Left forelimb (tissue), 1 donor: ENCODE measurements at regions not wholly inside any gene's neighbourhood (a gene's known extent, or its start where the extent isn't known, plus 50 kb on each side); places are given as distances from the start of the nearest gene placed in this dataset.
"Not testable (repeated sequence)": the region's sequence is repeated elsewhere in the genome, so short reads cannot be mapped to it uniquely, and the experiment has no call there.

Experiments
- DNase-seq: peaks from one replicate; pipeline ENCODE4 v3.0.0-alpha.2; 2018; ENCODE audit warnings: low spot score

DNA sequence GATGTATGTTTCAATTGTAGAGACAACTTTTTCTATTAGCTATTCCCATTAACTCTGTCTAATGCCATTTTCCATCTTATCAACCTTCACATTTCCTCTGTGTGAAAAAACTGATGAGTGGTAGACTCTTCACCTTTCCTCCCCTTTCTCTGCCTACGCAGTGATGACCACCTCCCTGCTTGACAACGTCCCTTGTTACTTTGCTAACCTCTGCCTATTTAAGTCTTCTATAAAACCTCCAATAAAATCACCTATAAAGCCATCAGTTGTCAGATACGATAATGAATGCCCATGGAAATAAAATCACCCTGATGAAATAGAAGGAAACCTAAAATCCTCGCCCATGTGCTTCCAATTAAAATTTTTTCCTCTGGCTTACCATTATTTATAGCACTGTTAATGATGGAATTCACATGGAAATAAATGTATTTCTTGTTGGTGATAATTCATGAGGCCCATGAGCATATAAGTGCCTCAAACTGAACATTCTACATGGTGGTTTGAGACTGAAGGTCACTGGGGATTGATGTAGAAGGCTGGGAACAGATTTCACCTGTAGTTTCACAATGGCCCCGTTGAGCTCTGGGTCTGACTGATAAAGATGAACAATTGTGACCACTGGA is 1454.0 kb upstream of the SEL1L start:
- DNase-seq: no peak

GRCh38 chr14:82994547-82994946 is 1460.9 kb upstream of the SEL1L start:
- DNase-seq: not testable (repeated sequence)

- DNase-seq: no peak
These were observed 1466.1 kb upstream of the SEL1L start for GRCh38 chr14:82999802-83000201.

GRCh38 chr14:83004456-83005006 is 1470.9 kb upstream of the SEL1L start:
- DNase-seq: no peak

DNA sequence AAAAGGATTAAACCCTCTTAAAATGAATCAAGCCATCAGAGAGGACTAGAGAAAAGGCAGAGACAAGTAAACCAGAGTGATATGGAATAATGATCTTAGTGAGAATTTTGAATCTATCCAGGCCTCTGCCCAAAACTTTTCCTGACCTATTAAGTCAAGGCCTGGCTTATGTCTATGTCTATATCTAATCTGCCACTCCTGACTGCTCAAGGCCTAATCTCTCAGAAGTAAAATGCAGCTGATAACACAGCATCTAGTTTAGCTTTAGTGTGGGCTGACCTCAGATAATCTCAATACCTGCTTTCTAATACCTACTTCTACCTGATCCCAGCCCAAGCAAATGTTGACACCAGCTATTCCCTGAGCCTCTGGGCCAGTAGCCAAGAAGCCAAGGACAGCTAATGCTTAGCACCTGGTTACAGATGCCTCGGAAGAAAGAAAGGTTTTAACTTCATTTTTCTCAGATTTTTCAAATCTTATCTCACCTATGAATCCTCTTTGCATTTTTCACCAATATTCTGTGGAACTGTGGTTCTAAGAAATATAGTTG is 1472.5 kb upstream of the SEL1L start:
- DNase-seq: no peak

- not testable (repeated sequence) for DNase-seq
These were observed 1473.4 kb upstream of the SEL1L start for GRCh38 chr14:83007052-83007451.

GRCh38 chr14:83007641-83008225 is 1474.1 kb upstream of the SEL1L start:
- DNase-seq: no peak

GRCh38 chr14:83017296-83017695 is 1483.6 kb upstream of the SEL1L start:
- DNase-seq: no peak

DNA sequence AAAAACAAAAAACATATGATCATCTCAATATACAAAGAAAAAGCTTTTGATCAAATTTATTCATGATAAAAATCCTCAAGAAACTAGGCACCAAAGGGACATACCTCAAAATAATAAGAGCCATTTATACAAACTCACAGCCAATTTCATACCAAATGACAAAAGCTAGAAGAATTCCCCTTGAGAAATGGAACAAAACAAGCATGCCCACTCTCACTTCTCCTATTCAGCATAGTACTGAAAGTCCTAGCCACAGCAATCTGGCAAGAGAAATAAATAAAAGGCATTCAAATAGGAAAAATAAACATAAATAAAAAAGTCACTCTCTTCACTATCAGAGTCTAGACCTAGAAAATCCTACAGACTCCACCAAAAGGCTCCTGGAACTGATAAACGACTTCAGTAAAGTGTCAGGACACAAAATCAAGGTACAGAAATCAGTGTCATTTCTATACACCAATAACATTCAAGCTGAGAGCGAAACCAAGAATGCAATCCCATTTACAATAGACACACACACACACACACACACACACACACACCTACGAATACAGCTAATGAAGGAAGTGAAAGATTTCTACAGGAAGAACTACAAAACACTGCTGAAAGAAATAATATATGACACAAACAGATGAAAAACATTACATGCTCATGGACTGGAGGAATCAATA is 1486.2 kb upstream of the SEL1L start:
- DNase-seq: no peak

DNA sequence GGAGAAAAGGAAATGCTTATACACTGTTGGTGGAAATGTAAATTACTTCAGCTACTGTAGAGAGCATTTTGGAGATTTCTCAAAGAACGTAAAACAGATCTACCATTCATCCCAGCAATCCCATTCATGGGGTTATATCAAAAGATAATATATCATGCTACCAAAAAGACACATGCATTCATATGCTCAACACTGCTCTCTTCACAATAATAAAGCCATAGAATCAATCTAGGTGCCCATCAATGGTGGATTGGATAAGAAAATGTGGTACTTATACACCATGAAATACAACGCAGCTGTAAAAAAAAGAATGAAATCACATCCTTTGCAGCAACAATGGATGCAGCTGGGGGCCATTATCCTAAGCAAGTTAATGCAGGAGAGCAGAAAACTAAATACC is 1487.7 kb upstream of the SEL1L start:
- DNase-seq: no peak

GRCh38 chr14:83023369-83023768 is 1489.7 kb upstream of the SEL1L start:
- no peak for DNase-seq

GRCh38 chr14:83041224-83041623 is 1507.6 kb upstream of the SEL1L start:
- DNase-seq: no peak

GRCh38 chr14:83042858-83043257 is 1509.2 kb upstream of the SEL1L start:
- no peak for DNase-seq

DNA sequence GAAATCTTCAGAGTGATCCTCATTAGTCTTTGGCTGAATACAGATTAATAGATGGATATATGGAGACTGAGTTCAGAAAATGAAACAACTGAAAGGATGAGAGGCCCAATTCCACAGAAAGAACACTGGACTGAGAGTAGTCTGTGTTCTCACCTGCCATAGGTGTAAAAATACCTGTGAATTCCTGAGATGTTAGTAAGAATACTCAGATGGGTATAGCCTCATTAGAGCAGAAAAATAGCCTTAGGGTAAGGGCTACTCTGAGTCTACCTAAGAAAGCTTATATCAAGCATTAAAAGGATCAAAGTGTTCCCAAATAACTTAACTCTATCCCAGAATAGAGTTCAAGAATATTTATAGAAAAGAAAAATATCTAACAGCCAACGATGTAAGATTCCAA is 1510.3 kb upstream of the SEL1L start:
- no peak for DNase-seq

DNA sequence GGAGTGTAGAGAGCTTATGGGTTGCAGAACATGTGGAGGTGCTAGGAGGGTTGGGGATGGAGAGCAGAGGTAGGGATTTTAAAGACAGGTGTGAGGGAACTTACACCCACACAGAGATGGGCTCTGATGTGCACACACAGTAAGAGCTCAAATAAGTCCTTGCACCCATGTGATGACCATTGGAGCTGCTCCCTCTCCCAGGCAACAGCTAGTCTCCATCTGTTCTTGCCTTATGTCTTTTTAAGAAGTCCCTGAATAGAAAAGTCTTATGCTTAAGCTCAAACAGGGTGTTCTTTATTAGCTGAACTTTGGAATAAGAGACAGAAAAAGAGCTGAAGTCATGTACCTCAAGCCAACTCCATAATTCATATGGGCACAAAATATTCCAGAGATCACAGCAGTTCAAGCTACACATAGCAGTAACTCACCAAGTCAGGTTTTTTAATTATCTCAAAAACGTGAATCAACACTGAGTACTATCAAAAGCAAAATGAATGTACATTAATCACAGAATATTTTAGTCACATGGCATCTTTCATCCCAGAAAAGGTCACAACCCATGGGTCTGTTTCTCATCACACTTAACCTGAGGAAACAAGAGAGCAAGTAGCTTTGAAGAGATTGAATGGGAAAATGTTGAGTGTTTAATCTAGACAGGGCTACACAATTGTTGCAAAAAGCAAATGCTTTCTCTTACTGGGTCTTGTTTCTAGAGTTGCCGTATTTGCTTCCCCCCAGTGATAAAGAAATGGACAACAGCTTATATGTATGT is 1513.6 kb upstream of the SEL1L start:
- no peak for DNase-seq

- DNase-seq: no peak
These were observed 1519.5 kb upstream of the SEL1L start for GRCh38 chr14:83053022-83053710.

DNA sequence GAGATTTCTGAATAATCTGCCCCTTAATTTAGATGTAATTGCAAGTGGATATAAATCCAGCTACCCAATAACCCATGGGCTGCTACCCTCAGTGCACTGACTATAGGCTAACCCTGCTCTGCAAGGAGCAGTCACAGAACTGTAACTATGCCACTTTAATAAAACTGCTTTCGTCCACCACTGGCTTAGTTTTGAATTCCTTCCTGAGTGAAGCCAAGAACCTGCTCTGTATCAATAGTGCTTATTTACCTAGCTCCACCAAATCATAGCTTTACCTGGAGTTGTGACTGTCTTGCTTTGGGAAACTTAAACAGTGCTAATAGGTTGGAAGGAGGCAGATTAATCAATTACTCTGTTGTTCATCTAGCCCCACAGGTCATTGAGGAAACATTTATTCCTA is 1524.4 kb upstream of the SEL1L start:
- no peak for DNase-seq

- DNase-seq: no peak
These were observed 1538.3 kb upstream of the SEL1L start for GRCh38 chr14:83071888-83072501.

- no peak for DNase-seq
These were observed 1551.5 kb upstream of the SEL1L start for GRCh38 chr14:83085136-83085535.

GRCh38 chr14:83085725-83086124 is 1552.1 kb upstream of the SEL1L start:
- no peak for DNase-seq
